GM12891 (cell line): ENCODE measurements at regions not wholly inside any gene's neighbourhood (a gene's known extent, or its start where the extent isn't known, plus 50 kb on each side); places are given as distances from the start of the nearest gene placed in this dataset.

Experiments used
- PAX5 ChIP-seq: IDR thresholded peaks from 2 replicates; pipeline ENCODE4 v1.6.1; 2011; ENCODE audit warnings: low read length, moderate library complexity, mild to moderate bottlenecking; ENCODE audit not compliant: insufficient read depth, severe bottlenecking
- POLR2A ChIP-seq: IDR thresholded peaks from 2 replicates; pipeline ENCODE4 v1.6.1; 2011; ENCODE audit warnings: low read depth, low read length, control low read depth
- POLR2AphosphoS5 ChIP-seq: IDR thresholded peaks from 2 replicates; pipeline ENCODE4 v1.6.1; 2011; ENCODE audit warnings: low read depth, low read length, control low read depth
- SPI1 ChIP-seq: IDR thresholded peaks from 2 replicates; pipeline ENCODE4 v1.6.1; 2011; ENCODE audit warnings: low read depth, low read length, control low read depth
- TAF1 ChIP-seq: IDR thresholded peaks from 2 replicates; pipeline ENCODE4 v1.6.1; 2011; ENCODE audit warnings: low read depth, low read length, control low read depth

DNA sequence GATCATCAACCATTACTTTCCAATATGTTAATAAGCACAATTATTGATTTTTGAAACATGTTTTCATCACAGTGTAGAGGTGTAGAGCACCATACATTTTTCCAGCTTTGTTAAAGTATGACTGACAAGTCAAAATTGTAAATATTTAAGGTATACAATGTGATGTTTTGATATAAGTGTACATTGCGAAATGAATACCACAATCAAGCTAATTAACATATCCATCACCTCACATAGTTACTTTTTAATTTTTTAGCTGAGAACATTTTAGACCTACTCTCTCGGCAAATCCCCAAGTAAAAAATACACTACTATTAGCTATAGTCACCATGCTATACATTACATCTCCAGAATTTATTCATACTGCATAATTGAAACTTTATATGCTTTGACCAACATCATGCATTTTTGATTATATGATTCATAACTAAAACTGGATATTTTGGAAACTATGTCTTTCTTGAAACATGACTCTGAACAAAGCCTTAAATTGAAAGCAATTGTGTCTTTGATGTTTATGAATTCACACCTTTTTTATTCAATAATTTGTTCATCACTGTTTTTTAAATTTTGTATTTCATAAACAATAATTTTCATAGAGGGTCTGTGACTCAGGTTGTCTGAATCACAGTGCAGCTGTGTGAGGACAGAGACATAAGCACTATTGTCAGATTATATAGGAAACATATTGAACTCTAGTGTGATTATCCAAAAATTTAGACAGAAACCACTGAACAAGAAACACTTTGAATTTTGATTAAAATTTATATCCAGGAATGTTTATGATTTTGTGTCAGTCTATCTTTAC is 486.1 kb downstream of the SEMA3D start:
- TF ChIP-seq POLR2AphosphoS5 (no peak), POLR2A (no peak), TAF1 (no peak), PAX5 (no peak), SPI1 (no peak)
